HepG2 (cell line): ENCODE measurements at regions not wholly inside any gene's neighbourhood (a gene's known extent, or its start where the extent isn't known, plus 50 kb on each side); places are given as distances from the start of the nearest gene placed in this dataset.

ENCODE experiments used
- BCLAF1 ChIP-seq: fragments of 450-650 bp; IDR thresholded peaks from 2 replicates; pipeline ENCODE4 v1.6.1; 2017; ENCODE audit warnings: mild to moderate bottlenecking
- CREB1 ChIP-seq, 2 experiments: fragments of 450-650 bp in 1 of 2; IDR thresholded peaks; 2 replicates each; pipeline ENCODE4 v1.6.1; 2016 to 2017; ENCODE audit warnings: control low read depth in 1 of 2, mild to moderate bottlenecking in 1 of 2, missing compliant biosample characterization in 1 of 2, missing genetic modification characterization in 1 of 2
- HMG20A ChIP-seq: IDR thresholded peaks from 2 replicates; pipeline ENCODE4 v1.6.1; 2016; ENCODE audit warnings: borderline replicate concordance
- NR2F6 ChIP-seq, 2 experiments: IDR thresholded peaks; 2 replicates each; pipeline ENCODE4 v1.6.1; 2016; ENCODE audit warnings: antibody characterized with exemption in 1 of 2, mild to moderate bottlenecking in 1 of 2
- PAF1 ChIP-seq: IDR thresholded peaks from 2 replicates; pipeline ENCODE4 v1.6.1; 2016; ENCODE audit warnings: missing genetic modification reagents, missing compliant biosample characterization
- RFX5 ChIP-seq: IDR thresholded peaks from 2 replicates; pipeline ENCODE4 v1.6.1; 2011; ENCODE audit warnings: low read depth, low read length, improper control_type of control experiment
- RORA ChIP-seq: sonication (generic); formaldehyde crosslinking; IDR thresholded peaks from 2 replicates; pipeline ENCODE4 v1.5.0; 2020; ENCODE audit warnings: mild to moderate bottlenecking, missing genetic modification reagents, moderate library complexity
- SP1 ChIP-seq, 2 experiments: fragments of 450-650 bp in 1 of 2; sonication (generic) in 1 of 2; formaldehyde crosslinking in 1 of 2; IDR thresholded peaks; 2 replicates each; pipeline versions ENCODE4 v1.4.0 to v1.6.1; 2016 to 2020; ENCODE audit warnings: missing genetic modification reagents in 1 of 2
- THAP11 ChIP-seq: IDR thresholded peaks from 2 replicates; pipeline ENCODE4 v1.6.1; 2016; ENCODE audit warnings: missing biosample characterization, missing genetic modification reagents
- ZMYM4 ChIP-seq: sonication (generic); formaldehyde crosslinking; IDR thresholded peaks from 2 replicates; pipeline ENCODE4 v1.8.1; 2023; ENCODE audit warnings: mild to moderate bottlenecking, missing genetic modification reagents
- ZNF101 ChIP-seq: sonication (generic); formaldehyde crosslinking; IDR thresholded peaks from 2 replicates; pipeline ENCODE4 v1.4.0; 2020; ENCODE audit warnings: mild to moderate bottlenecking, low read depth, missing genetic modification reagents, borderline replicate concordance
- ZNF333 ChIP-seq: sonication (generic); formaldehyde crosslinking; IDR thresholded peaks from 2 replicates; pipeline ENCODE4 v1.4.0; 2020; ENCODE audit warnings: mild to moderate bottlenecking, missing genetic modification reagents, borderline replicate concordance
- ZNF441 ChIP-seq: sonication (generic); formaldehyde crosslinking; IDR thresholded peaks from 2 replicates; pipeline ENCODE4 v1.7.0; 2021; ENCODE audit warnings: missing genetic modification reagents, borderline replicate concordance
- ZSCAN31 ChIP-seq: sonication (generic); formaldehyde crosslinking; IDR thresholded peaks from 2 replicates; pipeline ENCODE4 v1.5.0; 2020; ENCODE audit warnings: low read depth, mild to moderate bottlenecking, missing genetic modification reagents

- TF ChIP-seq BCLAF1 (no peak), CREB1 (IDR thresholded peaks at IDR 0.05) (no peak), CREB1 (CRISPR knock-in tag; IDR thresholded peaks at IDR 0.05) (0 out of 2 replicates have a peak, but pooled peaks have one; percentile 19), ZNF333 (CRISPR knock-in tag) (no peak), RFX5 (no peak), ZNF441 (CRISPR knock-in tag) (no peak), PAF1 (no peak), HMG20A (CRISPR knock-in tag) (peak; percentile 66; the same call in 1 of the 2 replicates), THAP11 (CRISPR knock-in tag) (no peak), RORA (CRISPR knock-in tag) (no peak), ZSCAN31 (CRISPR knock-in tag) (no peak), ZMYM4 (CRISPR knock-in tag) (peak; percentile 70), NR2F6 (IDR thresholded peaks at IDR 0.05) (no peak), NR2F6 (CRISPR knock-in tag; IDR thresholded peaks at IDR 0.05) (peak; percentile 37; the same call in 1 of the 2 replicates), ZNF101 (CRISPR knock-in tag) (no peak), SP1 (IDR thresholded peaks at IDR 0.05) (no peak), SP1 (CRISPR knock-in tag; IDR thresholded peaks at IDR 0.05) (no peak)
Observed at GRCh38 chr15:53414167-53414566, 345.3 kb downstream of the WDR72 start (continued).
